Mesenchymal stem cell (in vitro differentiated cells and primary cell): ENCODE measurements at regions not wholly inside any gene's neighbourhood (a gene's known extent, or its start where the extent isn't known, plus 50 kb on each side); places are given as distances from the start of the nearest gene placed in this dataset.
A peak's percentile ranks its signal among the peaks of the same experiment; 100 is the strongest.

Experiments
- DNase-seq: peaks from one replicate; pipeline ENCODE4 v3.0.0-alpha.2; 2013
- H2AFZ ChIP-seq: one replicate; pipeline ENCODE4 v1.6.1; 2013; ENCODE audit warnings: low read depth, mild to moderate bottlenecking, control low read depth, inconsistent platforms, low read length, moderate library complexity
- H2AK5ac ChIP-seq: 2 replicates; pipeline ENCODE4 v1.6.1; 2013; ENCODE audit warnings: low read length, moderate library complexity, mild to moderate bottlenecking, inconsistent platforms; ENCODE audit not compliant: severe bottlenecking
- H2BK120ac ChIP-seq: one replicate; pipeline ENCODE4 v1.6.1; 2013; ENCODE audit warnings: low read depth, mild to moderate bottlenecking, inconsistent platforms, low read length, moderate library complexity
- H2BK12ac ChIP-seq, 2 experiments: one replicate each; pipeline ENCODE4 v1.6.1; 2013; ENCODE audit warnings: inconsistent platforms in 2 of 2, low read length in 2 of 2, mild to moderate bottlenecking in 2 of 2, moderate library complexity in 2 of 2, control low read depth in 1 of 2
- H2BK15ac ChIP-seq: one replicate; pipeline ENCODE4 v1.6.1; 2013; ENCODE audit warnings: mild to moderate bottlenecking, low read depth, inconsistent platforms; ENCODE audit not compliant: poor library complexity, severe bottlenecking
- H2BK5ac ChIP-seq: 2 replicates; pipeline ENCODE4 v1.6.1; 2013; ENCODE audit warnings: low read depth, mild to moderate bottlenecking, low read length, control low read depth, inconsistent platforms; ENCODE audit not compliant: poor library complexity, severe bottlenecking
- H3K14ac ChIP-seq, 2 experiments: one replicate each; pipeline ENCODE4 v1.6.1; 2013; ENCODE audit warnings: inconsistent platforms in 2 of 2, low read length in 2 of 2, control low read depth in 1 of 2, mild to moderate bottlenecking in 1 of 2, moderate library complexity in 1 of 2
- H3K18ac ChIP-seq, 2 experiments: one replicate each; pipeline ENCODE4 v1.6.1; 2013; ENCODE audit warnings: inconsistent platforms in 2 of 2, low read length in 2 of 2, control low read depth in 1 of 2, low read depth in 1 of 2, mild to moderate bottlenecking in 1 of 2
- H3K23ac ChIP-seq, 2 experiments: one replicate each; pipeline ENCODE4 v1.6.1; 2013; ENCODE audit warnings: inconsistent platforms in 2 of 2, low read length in 2 of 2, mild to moderate bottlenecking in 2 of 2, moderate library complexity in 2 of 2, control low read depth in 1 of 2
- H3K27ac ChIP-seq: 2 replicates; pipeline ENCODE4 v1.5.1; 2013; ENCODE audit warnings: mild to moderate bottlenecking, moderate library complexity, low read length, control low read depth, inconsistent platforms; ENCODE audit not compliant: poor library complexity, severe bottlenecking
- H3K27me3 ChIP-seq, 2 experiments: 2 replicates each; pipeline versions ENCODE4 v1.6.1 to v1.7.0; 2013; ENCODE audit warnings: low read length in 2 of 2, mild to moderate bottlenecking in 2 of 2, moderate library complexity in 2 of 2, control low read depth in 1 of 2, inconsistent platforms in 1 of 2; ENCODE audit not compliant: control insufficient read depth in 1 of 2, insufficient read depth in 1 of 2
- H3K36me3 ChIP-seq, 2 experiments: 2 replicates each; pipeline versions ENCODE4 v1.6.1 to v1.7.0; 2013; ENCODE audit warnings: low read length in 2 of 2, control low read depth in 1 of 2, inconsistent platforms in 1 of 2, low read depth in 1 of 2, mild to moderate bottlenecking in 1 of 2; ENCODE audit not compliant: insufficient read depth in 2 of 2, control insufficient read depth in 1 of 2
- H3K4ac ChIP-seq, 2 experiments: one replicate each; pipeline ENCODE4 v1.6.1; 2013; ENCODE audit warnings: inconsistent platforms in 2 of 2, low read length in 2 of 2, mild to moderate bottlenecking in 2 of 2, moderate library complexity in 2 of 2, control low read depth in 1 of 2, low read depth in 1 of 2
- H3K4me1 ChIP-seq: 2 replicates; pipeline ENCODE4 v1.6.1; 2013; ENCODE audit warnings: low read depth, low read length, control low read depth; ENCODE audit not compliant: control insufficient read depth, insufficient read depth
- H3K4me2 ChIP-seq: 2 replicates; pipeline ENCODE4 v1.6.1; 2013; ENCODE audit warnings: low read length, mild to moderate bottlenecking, inconsistent platforms; ENCODE audit not compliant: poor library complexity, severe bottlenecking
- H3K4me3 ChIP-seq, 2 experiments: 2 replicates each; pipeline versions ENCODE4 v1.5.1 to v1.7.0; 2013; ENCODE audit warnings: low read length in 2 of 2, mild to moderate bottlenecking in 2 of 2, control low read depth in 1 of 2, low read depth in 1 of 2; ENCODE audit not compliant: insufficient read depth in 1 of 2
- H3K79me1 ChIP-seq: replicated peaks from 2 replicates; pipeline ENCODE4 v1.6.1; 2013; ENCODE audit warnings: mild to moderate bottlenecking, control low read depth, low read length, inconsistent platforms; ENCODE audit not compliant: poor library complexity, severe bottlenecking
- H3K9ac ChIP-seq: 2 replicates; pipeline ENCODE4 v1.7.0; 2013; ENCODE audit warnings: mild to moderate bottlenecking, low read length, moderate library complexity
- H3K9me3 ChIP-seq: 2 replicates; pipeline ENCODE4 v1.7.0; 2013; ENCODE audit warnings: mild to moderate bottlenecking, low read length; ENCODE audit not compliant: control insufficient read depth
- H4K8ac ChIP-seq: one replicate; pipeline ENCODE4 v1.6.1; 2013; ENCODE audit warnings: inconsistent platforms, mild to moderate bottlenecking, low read length, moderate library complexity
- H4K91ac ChIP-seq: one replicate; pipeline ENCODE4 v1.6.1; 2013; ENCODE audit warnings: mild to moderate bottlenecking, low read length, inconsistent platforms
- WGBS: methylation state at CpG from one replicate; pipeline ENCODE4 v1.1.7; 2013; ENCODE audit warnings: mixed read lengths; 5-methylcytosine and 5-hydroxymethylcytosine counted together

DNA sequence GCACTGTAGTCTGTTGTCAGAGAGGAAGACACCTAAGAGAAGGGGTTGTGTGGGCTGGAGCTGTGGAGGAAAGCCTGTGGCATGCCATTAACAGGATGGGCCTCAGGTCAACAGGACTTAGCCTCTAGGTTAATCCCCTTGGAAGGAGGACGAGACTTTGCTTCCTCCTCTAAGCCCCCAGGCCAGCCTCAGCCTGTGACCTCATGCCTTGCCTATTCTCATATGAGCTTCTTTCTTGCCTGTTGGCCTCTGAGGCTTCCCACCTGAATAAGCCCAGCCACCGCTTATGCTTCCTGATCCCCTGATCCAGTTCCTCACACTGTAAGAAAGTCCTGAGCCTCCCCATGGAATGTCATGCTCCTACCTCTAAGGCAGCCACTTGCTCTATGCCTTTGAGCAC lies 52.2 kb upstream of the TBC1D21 start:
- Histone ChIP-seq H2BK12ac (no peak overlapping the region), H3K18ac (no peak overlapping the region), H3K27ac (no peak overlapping the region), H2BK15ac (no peak overlapping the region), H2BK120ac (no peak overlapping the region), H3K36me3 (no peaks in the 10 kb centered on the region), H3K9ac (no peak overlapping the region), H2BK5ac (no peak overlapping the region), H3K4me1 (no peaks in the 10 kb centered on the region), H3K27me3 (peaks cover 57 to 63% of the 10 kb centered on the region in 2 experiments), H3K4me3 (no peak overlapping the region), H3K4me2 (no peak overlapping the region), H3K79me1 (no peaks in the 10 kb centered on the region), H2AFZ (no peak overlapping the region), H3K4ac (no peak overlapping the region), H4K91ac (peak overlapping the region; percentile 19), H3K14ac (no peak overlapping the region), H3K23ac (no peak overlapping the region), H2AK5ac (no peak overlapping the region), H3K9me3 (peaks cover 6% of the 10 kb centered on the region), H4K8ac (no peak overlapping the region)
- DNase-seq, result no peak
- 71% methylated on average over 2 of the region's 2 CpGs for WGBS

DNA sequence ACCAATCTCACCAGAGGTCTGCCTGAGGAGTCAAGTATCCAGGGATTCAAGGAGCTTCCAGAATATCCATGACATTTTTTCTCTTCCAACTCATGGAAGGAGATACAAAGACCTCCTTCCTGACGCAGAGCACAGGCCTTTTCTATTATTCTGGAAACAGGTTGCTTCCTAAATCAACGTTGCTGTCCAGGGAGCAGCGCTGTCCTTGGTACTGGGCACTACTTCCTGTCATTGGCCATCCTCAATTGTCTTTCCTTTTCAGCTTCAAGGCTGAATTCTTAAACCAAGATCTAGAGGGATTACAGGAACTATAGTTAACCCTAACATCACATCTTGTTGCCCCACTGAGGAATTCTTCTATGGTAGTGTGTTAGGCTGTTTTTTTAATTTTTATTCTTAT lies 50.4 kb upstream of the TBC1D21 start:
- Histone ChIP-seq H3K23ac (no peak overlapping the region), H3K27me3 (peaks cover 55 to 64% of the 10 kb centered on the region in 2 experiments), H2BK120ac (no peak overlapping the region), H4K91ac (no peak overlapping the region), H4K8ac (no peak overlapping the region), H3K9me3 (peaks cover 6% of the 10 kb centered on the region), H3K4me1 (no peaks in the 10 kb centered on the region), H3K79me1 (no peaks in the 10 kb centered on the region), H3K27ac (no peak overlapping the region), H3K14ac (no peak overlapping the region), H2BK15ac (no peak overlapping the region), H3K9ac (no peak overlapping the region), H3K36me3 (no peaks in the 10 kb centered on the region), H2AFZ (no peak overlapping the region), H3K18ac (no peak overlapping the region), H3K4me3 (no peak overlapping the region), H2BK5ac (no peak overlapping the region), H3K4ac (no peak overlapping the region), H2BK12ac (no peak overlapping the region), H3K4me2 (no peak overlapping the region), H2AK5ac (no peak overlapping the region)
- DNase-seq, result peak; percentile 34
- 18% methylated on average over 3 of the region's 3 CpGs for WGBS
